ENCODE measurements at regions not wholly inside any gene's neighbourhood (a gene's known extent, or its start where the extent isn't known, plus 50 kb on each side); places are given as distances from the start of the nearest gene placed in this dataset. TPM values are rescaled to one million over a fixed set of nuclear protein-coding genes. Genes with fewer than 3 reads are reported as not detected.

- peaks cover 1% of the 10 kb centered on the region for H3K36me3 Mint-ChIP-seq
- ATAC-seq (ENCODE audit: low read depth) (no peak), DNase-seq (no peak)
- H3K4me1 Mint-ChIP-seq: no peaks in the 10 kb centered on the region
- H3K9me3 Mint-ChIP-seq: peaks cover 35% of the 10 kb centered on the region
- no peak overlapping the region for H3K4me3 Mint-ChIP-seq
- POLR2A ChIA-PET: no interaction called here
- no peaks in the 10 kb centered on the region for H3K27me3 Mint-ChIP-seq
- no peak overlapping the region for H3K27ac Mint-ChIP-seq
Measured at GRCh38 chr11:70944141-70944540, 308.2 kb downstream of the SHANK2 start.

- Mint-ChIP-seq H3K27me3 (no peaks in the 10 kb centered on the region), H3K9me3 (peaks cover 33% of the 10 kb centered on the region), H3K27ac (no peak overlapping the region), H3K4me1 (no peaks in the 10 kb centered on the region), H3K4me3 (no peak overlapping the region), H3K36me3 (peaks cover 1% of the 10 kb centered on the region)
- DNase-seq: no peak
- POLR2A ChIA-PET: no interaction called here
- ATAC-seq (ENCODE audit: low read depth): no peak
Measured at GRCh38 chr11:70944636-70945035, 307.7 kb downstream of the SHANK2 start.

- no peaks in the 10 kb centered on the region for H3K4me1 Mint-ChIP-seq
- H3K9me3 Mint-ChIP-seq: peaks cover 23% of the 10 kb centered on the region
- no peak overlapping the region for H3K27ac Mint-ChIP-seq
- POLR2A ChIA-PET: no interaction called here
- H3K36me3 Mint-ChIP-seq: no peaks in the 10 kb centered on the region
- ATAC-seq (ENCODE audit: low read depth) (no peak), DNase-seq (no peak)
- H3K27me3 Mint-ChIP-seq: peaks cover 2% of the 10 kb centered on the region
- H3K4me3 Mint-ChIP-seq: no peak overlapping the region
Measured at GRCh38 chr11:70948398-70948797, 304.0 kb downstream of the SHANK2 start.

- Mint-ChIP-seq H3K27me3 (peaks cover 2% of the 10 kb centered on the region), H3K4me3 (no peak overlapping the region), H3K9me3 (peaks cover 22% of the 10 kb centered on the region), H3K4me1 (no peaks in the 10 kb centered on the region), H3K36me3 (no peaks in the 10 kb centered on the region), H3K27ac (no peak overlapping the region)
- DNase-seq (no peak), ATAC-seq (ENCODE audit: low read depth) (no peak)
- POLR2A ChIA-PET: interaction anchor here (0.6 kb wide), 1 partner anchor 1662 kb away, joined by 5 read pairs; no protein-coding TSS in a partner anchor
Measured at GRCh38 chr11:70948855-70949531, 303.4 kb downstream of the SHANK2 start.

- peak overlapping the region; percentile 4 for H3K27ac Mint-ChIP-seq
- no peak for ATAC-seq (ENCODE audit: low read depth)
- no peaks in the 10 kb centered on the region for H3K36me3 Mint-ChIP-seq
Measured at GRCh38 chr11:70951139-70951804, 301.1 kb downstream of the SHANK2 start.

GRCh38 chr11:70952191-70952590 is 300.2 kb downstream of the SHANK2 start:
- H3K27me3 Mint-ChIP-seq: peaks cover 2% of the 10 kb centered on the region
- DNase-seq (no peak), ATAC-seq (ENCODE audit: low read depth) (no peak)
- peaks cover 12% of the 10 kb centered on the region for H3K9me3 Mint-ChIP-seq
- no peaks in the 10 kb centered on the region for H3K36me3 Mint-ChIP-seq
- no peak overlapping the region for H3K4me3 Mint-ChIP-seq
- no peak overlapping the region for H3K27ac Mint-ChIP-seq
- H3K4me1 Mint-ChIP-seq: no peaks in the 10 kb centered on the region
- POLR2A ChIA-PET: no interaction called here

More at GRCh38 chr11:70951139-70951804, 301.1 kb downstream of the SHANK2 start:
- no peaks in the 10 kb centered on the region for H3K4me1 Mint-ChIP-seq
- H3K4me3 Mint-ChIP-seq: no peak overlapping the region
- POLR2A ChIA-PET: no interaction called here
- peaks cover 2% of the 10 kb centered on the region for H3K27me3 Mint-ChIP-seq
- peaks cover 12% of the 10 kb centered on the region for H3K9me3 Mint-ChIP-seq
- DNase-seq: no peak

- Mint-ChIP-seq H3K27me3 (peaks cover 2% of the 10 kb centered on the region), H3K36me3 (no peaks in the 10 kb centered on the region), H3K4me3 (no peak overlapping the region), H3K9me3 (peaks cover 8% of the 10 kb centered on the region), H3K27ac (no peak overlapping the region), H3K4me1 (no peaks in the 10 kb centered on the region)
- DNase-seq (no peak), ATAC-seq (ENCODE audit: low read depth) (no peak)
- POLR2A ChIA-PET: no interaction called here
Measured at GRCh38 chr11:70953720-70954119, 298.7 kb downstream of the SHANK2 start.

- ATAC-seq (ENCODE audit: low read depth) (no peak), DNase-seq (no peak)
- POLR2A ChIA-PET: no interaction called here
- no peak overlapping the region for H3K4me3 Mint-ChIP-seq
- H3K27me3 Mint-ChIP-seq: peaks cover 2% of the 10 kb centered on the region
- peaks cover 8% of the 10 kb centered on the region for H3K9me3 Mint-ChIP-seq
- H3K27ac Mint-ChIP-seq: no peak overlapping the region
- H3K36me3 Mint-ChIP-seq: no peaks in the 10 kb centered on the region
- no peaks in the 10 kb centered on the region for H3K4me1 Mint-ChIP-seq
Measured at GRCh38 chr11:70954471-70954870, 297.9 kb downstream of the SHANK2 start.

Small RNA genes in the stretch of these regions (microRNA-seq; reads per million reads assigned to microRNA genes)
- not detected for gene MIR3664

All from activated naive CD8-positive, alpha-beta T cell treated with anti-CD3 and anti-CD28 coated beads, Interleukin-2, amount 10 ng/mL, durations not matched to agents 7 days and 5 days (primary cell).